HCT116 (cell line): ENCODE measurements at regions not wholly inside any gene's neighbourhood (a gene's known extent, or its start where the extent isn't known, plus 50 kb on each side); places are given as distances from the start of the nearest gene placed in this dataset.

ENCODE experiments used
- ATAC-seq: fragments of 200-7000 bp; cut with Tn5 transposase; 2 replicates; pipeline ENCODE4 v1.9.1; 2020; ENCODE audit warnings: mild to moderate bottlenecking, moderate library complexity
- BruUV-seq: library from RNA; stranded (reverse); fragments of 400-500 nt; replicated peaks from 2 replicates; lab custom pipeline; 2021; lab: Mats Ljungman, UMichigan
- CTCF ChIA-PET: fragments of 300-600 bp; sonication (Branson Sonifier 250); formaldehyde crosslinking; loops from one replicate; lab custom pipeline; 2021; ENCODE audit warnings: antibody characterized with exemption; lab: Charles Lee
- POLR2A ChIA-PET: fragments of 300-600, 350-600 bp; sonication (Branson Sonifier 250); formaldehyde crosslinking; loops from one replicate; lab custom pipeline; 2021; ENCODE audit warnings: antibody characterized with exemption; lab: Charles Lee
- RAD21 ChIA-PET, 2 experiments: fragments of 300-600 bp; sonication (Branson Sonifier 250); formaldehyde crosslinking; loops; one replicate each; lab custom pipeline; 2023; ENCODE audit warnings: low total read pairs in 2 of 2; ENCODE audit not compliant: uncharacterized antibody in 2 of 2, unreplicated experiment in 2 of 2, low non-redundant PET in 1 of 2; lab: Charles Lee
- DNase-seq: peaks from one replicate; pipeline ENCODE4 v3.0.0-alpha.2; 2010; ENCODE audit warnings: low read depth, low spot score
- H2AFZ ChIP-seq: fragments of 200-600 bp; shearing (Covaris generic), sonication (generic); 2 replicates; pipeline ENCODE4 v1.6.1; 2017; ENCODE audit warnings: low read depth, mixed run types, mixed read lengths, antibody characterized with exemption, low read length; ENCODE audit not compliant: poor library complexity, severe bottlenecking
- H3K27ac ChIP-seq: 2 replicates; pipeline ENCODE4 v1.5.1; 2012; ENCODE audit warnings: low read depth, low read length
- H3K27me3 ChIP-seq: fragments of 200-600 bp; sonication (generic); 2 replicates; pipeline ENCODE4 v1.6.1; 2016; ENCODE audit warnings: mixed run types, low read length, mixed read lengths; ENCODE audit not compliant: insufficient read depth
- H3K36me3 ChIP-seq, 2 experiments: fragments of 200-500 bp in 1 of 2; fragments of 200-600 bp in 1 of 2; sonication (Bioruptor generic) in 1 of 2; sonication (generic) in 1 of 2; 2 replicates each; pipeline versions ENCODE4 v1.5.1 to v1.6.1; 2014 to 2016; ENCODE audit warnings: low read length in 2 of 2, inconsistent platforms in 1 of 2, mixed read lengths in 1 of 2, mixed run types in 1 of 2; ENCODE audit not compliant: insufficient read depth in 2 of 2, control insufficient read depth in 1 of 2
- H3K4me1 ChIP-seq, 2 experiments: fragments of 200-600 bp in 1 of 2; sonication (generic) in 1 of 2; 2 replicates each; pipeline versions ENCODE4 v1.5.1 to v1.6.1; 2012 to 2017; ENCODE audit warnings: low read length in 2 of 2, inconsistent platforms in 1 of 2, mild to moderate bottlenecking in 1 of 2, mixed read lengths in 1 of 2, mixed run types in 1 of 2, moderate library complexity in 1 of 2; ENCODE audit not compliant: insufficient read depth in 2 of 2, control insufficient read depth in 1 of 2
- H3K4me2 ChIP-seq: fragments of 200-600 bp; sonication (generic); 2 replicates; pipeline ENCODE4 v1.6.1; 2017; ENCODE audit warnings: mixed run types, low read length, mixed read lengths
- H3K4me3 ChIP-seq, 2 experiments: fragments of 200-600 bp in 1 of 2; sonication (generic) in 1 of 2; replicated peaks in 1 of 2; 2 replicates each; pipeline ENCODE4 v1.5.1; 2011 to 2016; ENCODE audit warnings: low read length in 2 of 2, control low read depth in 1 of 2, low read depth in 1 of 2, mild to moderate bottlenecking in 1 of 2, mixed read lengths in 1 of 2, mixed run types in 1 of 2
- H3K79me2 ChIP-seq: fragments of 200-600 bp; sonication (generic); 2 replicates; pipeline ENCODE4 v1.6.1; 2017; ENCODE audit warnings: mild to moderate bottlenecking, mixed run types, low read length, moderate library complexity, mixed read lengths; ENCODE audit not compliant: insufficient read depth
- H3K9ac ChIP-seq: fragments of 200-600 bp; sonication (generic); 2 replicates; pipeline ENCODE4 v1.6.1; 2016; ENCODE audit warnings: low read length, mixed read lengths
- H3K9me2 ChIP-seq: fragments of 200-600 bp; sonication (generic), shearing (Covaris generic); 2 replicates; pipeline ENCODE4 v1.6.1; 2017; ENCODE audit warnings: mixed run types, mild to moderate bottlenecking, moderate library complexity; ENCODE audit not compliant: insufficient read depth
- H3K9me3 ChIP-seq, 2 experiments: fragments of 200-500 bp in 1 of 2; fragments of 200-600 bp in 1 of 2; sonication (Bioruptor generic) in 1 of 2; sonication (generic) in 1 of 2; 2 replicates each; pipeline ENCODE4 v1.6.1; 2014 to 2017; ENCODE audit warnings: low read length in 2 of 2, mixed read lengths in 2 of 2, inconsistent platforms in 1 of 2, low read depth in 1 of 2, mild to moderate bottlenecking in 1 of 2, mixed run types in 1 of 2, moderate library complexity in 1 of 2; ENCODE audit not compliant: control insufficient read depth in 1 of 2, insufficient read depth in 1 of 2
- H4K20me1 ChIP-seq: fragments of 200-600 bp; sonication (generic), shearing (Covaris generic); 2 replicates; pipeline ENCODE4 v1.6.1; 2017; ENCODE audit warnings: mixed run types, mild to moderate bottlenecking, moderate library complexity; ENCODE audit not compliant: insufficient read depth
- ATF3 ChIP-seq: IDR thresholded peaks from 2 replicates; pipeline ENCODE4 v1.6.1; 2012
- CBX3 ChIP-seq: IDR thresholded peaks from 2 replicates; pipeline ENCODE4 v1.6.1; 2012; ENCODE audit warnings: low read depth
- CEBPB ChIP-seq: IDR thresholded peaks from 2 replicates; pipeline ENCODE4 v1.6.1; 2012; ENCODE audit warnings: low read depth
- EGR1 ChIP-seq: IDR thresholded peaks from 2 replicates; pipeline ENCODE4 v1.6.1; 2012; ENCODE audit warnings: low read depth
- ELF1 ChIP-seq: IDR thresholded peaks from 2 replicates; pipeline ENCODE4 v1.6.1; 2012; ENCODE audit warnings: low read depth, borderline replicate concordance
- EZH2 ChIP-seq: fragments of 200-600 bp; sonication (generic); IDR thresholded peaks from 2 replicates; pipeline ENCODE4 v1.6.1; 2017; ENCODE audit warnings: antibody characterized with exemption, mixed run types
- EZH2phosphoT487 ChIP-seq: fragments of 200-600 bp; IDR thresholded peaks from 2 replicates; pipeline ENCODE4 v1.6.1; 2018; ENCODE audit warnings: antibody characterized with exemption, borderline replicate concordance
- FOSL1 ChIP-seq: IDR thresholded peaks from 2 replicates; pipeline ENCODE4 v1.6.1; 2012; ENCODE audit warnings: low read depth
- JUND ChIP-seq: IDR thresholded peaks from 2 replicates; pipeline ENCODE4 v1.6.1; 2012
- MAX ChIP-seq: IDR thresholded peaks from 2 replicates; pipeline ENCODE4 v1.6.1; 2012
- POLR2A ChIP-seq: IDR thresholded peaks from 2 replicates; pipeline ENCODE4 v1.7.0; 2011; ENCODE audit warnings: borderline replicate concordance; ENCODE audit not compliant: insufficient read depth, insufficient read length; ENCODE audit errors: extremely low read depth
- POLR2AphosphoS5 ChIP-seq: IDR thresholded peaks from 2 replicates; pipeline ENCODE4 v1.6.1; 2011; ENCODE audit warnings: mild to moderate bottlenecking, low read depth, low read length, moderate library complexity
- RAD21 ChIP-seq: IDR thresholded peaks from 2 replicates; pipeline ENCODE4 v1.6.1; 2012; ENCODE audit warnings: low read depth, mild to moderate bottlenecking
- SP1 ChIP-seq: IDR thresholded peaks from 2 replicates; pipeline ENCODE4 v1.6.1; 2012; ENCODE audit warnings: low read depth
- SRF ChIP-seq: IDR thresholded peaks from 2 replicates; pipeline ENCODE4 v1.6.1; 2012; ENCODE audit warnings: low read depth
- TCF7L2 ChIP-seq: IDR thresholded peaks from 2 replicates; pipeline ENCODE4 v1.7.0; 2011; ENCODE audit warnings: borderline replicate concordance, inconsistent platforms; ENCODE audit not compliant: insufficient read depth, insufficient read length; ENCODE audit errors: extremely low read depth
- YY1 ChIP-seq: IDR thresholded peaks from 2 replicates; pipeline ENCODE4 v1.6.1; 2011; ENCODE audit warnings: low read length, low read depth, moderate library complexity, mild to moderate bottlenecking; ENCODE audit not compliant: insufficient replicate concordance; ENCODE audit errors: extremely low read depth
- ZFX ChIP-seq: fragments of 450-650 bp; IDR thresholded peaks from 2 replicates; pipeline ENCODE4 v1.6.1; 2017
- ZNF274 ChIP-seq: fragments of 200-500 bp; sonication (Bioruptor generic); IDR thresholded peaks from 2 replicates; pipeline ENCODE4 v1.6.1; 2014; ENCODE audit warnings: mild to moderate bottlenecking, low read depth, low read length, inconsistent platforms
- intact Hi-C: fragments of 100-400 bp; cut with micrococcal nuclease; formaldehyde crosslinking; loops from 2 replicates; pipeline ENCODE4 v1.10.0; 2022
- TF ChIP-seq, protein P1 (sequence below): IDR thresholded peaks from 2 replicates; pipeline ENCODE4 v1.6.1; 2011; ENCODE audit warnings: mild to moderate bottlenecking, low read length, moderate library complexity; ENCODE audit not compliant: insufficient replicate concordance; ENCODE audit errors: extremely low read depth

DNA sequence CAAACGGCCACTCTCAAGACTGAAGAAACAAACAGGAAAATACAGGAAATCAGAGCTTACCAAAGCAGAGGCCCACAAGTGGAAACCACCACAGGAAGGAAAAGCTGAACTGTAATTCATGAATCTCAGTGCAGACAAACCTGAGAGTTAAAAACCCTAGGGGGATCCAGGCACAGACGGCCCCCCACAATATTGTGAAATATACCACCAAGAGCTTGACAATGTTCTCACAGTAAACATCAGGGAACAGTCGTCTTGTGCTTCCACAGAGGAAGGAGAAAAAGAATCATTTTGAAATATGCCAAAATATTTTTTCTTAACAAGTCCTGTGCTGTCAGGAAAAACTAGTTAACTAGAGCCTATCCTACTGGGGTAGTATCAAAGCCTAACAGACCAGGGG, 68.2 kb upstream of the NRG3 start:
- ChIA-PET CTCF (no interaction called here), POLR2A (no interaction called here), RAD21 (no interaction called here)
- H3K4me3 ChIP-seq: no peak overlapping the region
- no peak overlapping the region for H2AFZ ChIP-seq
- TF ChIP-seq SRF: no peak
- TF ChIP-seq ATF3: no peak
- no peak for TF ChIP-seq ELF1
- TF ChIP-seq CEBPB: no peak
- no peak for TF ChIP-seq SP1
- no peak for TF ChIP-seq JUND
- TF ChIP-seq ZFX: no peak
- TF ChIP-seq YY1: no peak
- no peak for TF ChIP-seq EZH2phosphoT487
- TF ChIP-seq CBX3: no peak
- no peak for TF ChIP-seq EGR1
- no peak for TF ChIP-seq TCF7L2
- TF ChIP-seq, protein P1, sequence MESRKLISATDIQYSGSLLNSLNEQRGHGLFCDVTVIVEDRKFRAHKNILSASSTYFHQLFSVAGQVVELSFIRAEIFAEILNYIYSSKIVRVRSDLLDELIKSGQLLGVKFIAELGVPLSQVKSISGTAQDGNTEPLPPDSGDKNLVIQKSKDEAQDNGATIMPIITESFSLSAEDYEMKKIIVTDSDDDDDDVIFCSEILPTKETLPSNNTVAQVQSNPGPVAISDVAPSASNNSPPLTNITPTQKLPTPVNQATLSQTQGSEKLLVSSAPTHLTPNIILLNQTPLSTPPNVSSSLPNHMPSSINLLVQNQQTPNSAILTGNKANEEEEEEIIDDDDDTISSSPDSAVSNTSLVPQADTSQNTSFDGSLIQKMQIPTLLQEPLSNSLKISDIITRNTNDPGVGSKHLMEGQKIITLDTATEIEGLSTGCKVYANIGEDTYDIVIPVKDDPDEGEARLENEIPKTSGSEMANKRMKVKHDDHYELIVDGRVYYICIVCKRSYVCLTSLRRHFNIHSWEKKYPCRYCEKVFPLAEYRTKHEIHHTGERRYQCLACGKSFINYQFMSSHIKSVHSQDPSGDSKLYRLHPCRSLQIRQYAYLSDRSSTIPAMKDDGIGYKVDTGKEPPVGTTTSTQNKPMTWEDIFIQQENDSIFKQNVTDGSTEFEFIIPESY: no peak
- no peak for TF ChIP-seq MAX
- no peak for TF ChIP-seq FOSL1
- TF ChIP-seq RAD21: no peak
- no peak for TF ChIP-seq ZNF274
- TF ChIP-seq EZH2: no peak
- TF ChIP-seq POLR2A: no peak
- TF ChIP-seq POLR2AphosphoS5: no peak
- H3K9me3 ChIP-seq: peaks cover 12 to 15% of the 10 kb centered on the region in 2 experiments; a peak in 2 of 4 replicates
- no peak for DNase-seq
- ATAC-seq: no peak
- H3K9ac ChIP-seq: no peak overlapping the region
- no peak overlapping the region for H3K4me2 ChIP-seq
- no TSS peak for BruUV-seq
- no peaks in the 10 kb centered on the region for H3K9me2 ChIP-seq
- no peaks in the 10 kb centered on the region for H3K27me3 ChIP-seq
- H3K79me2 ChIP-seq: no peaks in the 10 kb centered on the region
- no peaks in the 10 kb centered on the region for H3K4me1 ChIP-seq
- no peaks in the 10 kb centered on the region for H4K20me1 ChIP-seq
- H3K27ac ChIP-seq: no peak overlapping the region
- intact Hi-C loops: no loop called here
- no peaks in the 10 kb centered on the region for H3K36me3 ChIP-seq
